CD8-positive, alpha-beta memory T cell (primary cell): ENCODE measurements at regions not wholly inside any gene's neighbourhood (a gene's known extent, or its start where the extent isn't known, plus 50 kb on each side); places are given as distances from the start of the nearest gene placed in this dataset.

Source experiments
- CTCF ChIA-PET: fragments of 350-600 bp; sonication (Branson Sonifier 250); formaldehyde crosslinking; loops from one replicate; lab custom pipeline; 2021; ENCODE audit warnings: antibody characterized with exemption; lab: Charles Lee
- POLR2A ChIA-PET: fragments of 350-600 bp; sonication (Branson Sonifier 250); formaldehyde crosslinking; loops from one replicate; lab custom pipeline; 2021; ENCODE audit warnings: antibody characterized with exemption; lab: Charles Lee
- DNase-seq, 5 donors: peaks; one replicate each; pipeline versions ENCODE4 v3.0.0 to v3.0.0-alpha.2; 2020 to 2022; ENCODE audit warnings: mixed read lengths in 1 of 5
- H3K27ac ChIP-seq: one replicate; pipeline ENCODE4 v1.7.0; 2013; ENCODE audit warnings: low read depth, mild to moderate bottlenecking, low read length, moderate library complexity
- H3K27me3 ChIP-seq: 2 replicates; pipeline ENCODE4 v1.7.0; 2013; ENCODE audit warnings: low read length, mild to moderate bottlenecking; ENCODE audit not compliant: insufficient read depth, poor library complexity, severe bottlenecking
- H3K36me3 ChIP-seq: 2 replicates; pipeline ENCODE4 v1.7.0; 2013; ENCODE audit warnings: mild to moderate bottlenecking, low read length, moderate library complexity; ENCODE audit not compliant: insufficient read depth
- H3K4me1 ChIP-seq: 2 replicates; pipeline ENCODE4 v1.7.0; 2013; ENCODE audit warnings: mild to moderate bottlenecking, low read length, moderate library complexity; ENCODE audit not compliant: insufficient read depth
- H3K4me3 ChIP-seq: 2 replicates; pipeline ENCODE4 v1.7.0; 2013; ENCODE audit warnings: mild to moderate bottlenecking, low read length
- H3K9me3 ChIP-seq: 2 replicates; pipeline ENCODE4 v1.7.0; 2013; ENCODE audit warnings: mild to moderate bottlenecking, low read length
- H3K27ac Mint-ChIP-seq, 8 donors: one replicate each; pipeline ENCODE4 v1.8.0; 2020 to 2021; ENCODE audit warnings: mixed read lengths in 8 of 8, mild to moderate bottlenecking in 6 of 8, inconsistent platforms in 3 of 8, moderate library complexity in 3 of 8
- H3K27me3 Mint-ChIP-seq, 2 donors: one replicate each; pipeline ENCODE4 v1.8.0; 2020 to 2021; ENCODE audit warnings: mixed read lengths in 2 of 2, mild to moderate bottlenecking in 1 of 2, moderate library complexity in 1 of 2
- H3K36me3 Mint-ChIP-seq, 3 donors: one replicate each; pipeline ENCODE4 v1.8.0; 2020 to 2021; ENCODE audit warnings: mixed read lengths in 3 of 3, inconsistent platforms in 1 of 3, mild to moderate bottlenecking in 1 of 3
- H3K4me1 Mint-ChIP-seq, 3 donors: one replicate each; pipeline ENCODE4 v1.8.0; 2020 to 2021; ENCODE audit warnings: mixed read lengths in 3 of 3, inconsistent platforms in 1 of 3, mild to moderate bottlenecking in 1 of 3
- H3K4me3 Mint-ChIP-seq, 7 donors: one replicate each; pipeline ENCODE4 v1.8.0; 2020 to 2021; ENCODE audit warnings: mixed read lengths in 7 of 7, mild to moderate bottlenecking in 6 of 7, moderate library complexity in 4 of 7, inconsistent platforms in 2 of 7
- H3K9me3 Mint-ChIP-seq, 5 donors: one replicate each; pipeline ENCODE4 v1.8.0; 2020 to 2022; ENCODE audit warnings: mixed read lengths in 5 of 5, mild to moderate bottlenecking in 3 of 5, moderate library complexity in 2 of 5, inconsistent platforms in 1 of 5

- no peak overlapping the region for H3K4me3 ChIP-seq
- DNase-seq: no peak
- no peak overlapping the region for H3K27ac ChIP-seq
- no peaks in the 10 kb centered on the region for H3K36me3 ChIP-seq
- Mint-ChIP-seq H3K27ac (no peak overlapping the region), H3K4me1 (no peaks in the 10 kb centered on the region), H3K9me3 (peaks cover 0 to 3% (median 0%) of the 10 kb centered on the region in 5 donors), H3K36me3 (no peaks in the 10 kb centered on the region), H3K27me3 (no peaks in the 10 kb centered on the region), H3K4me3 (no peak overlapping the region)
- POLR2A ChIA-PET: no interaction called here
- no peaks in the 10 kb centered on the region for H3K27me3 ChIP-seq
- H3K4me1 ChIP-seq: no peaks in the 10 kb centered on the region
- CTCF ChIA-PET: interaction anchor here (1.4 kb wide), 1 partner anchor 16 kb away, joined by 3 read pairs; no protein-coding TSS in a partner anchor
- no peaks in the 10 kb centered on the region for H3K9me3 ChIP-seq
Observed at GRCh38 chr13:106738186-106738678, 170.3 kb upstream of the ARGLU1 start.

GRCh38 chr13:106736941-106737340 lies 169.0 kb upstream of the ARGLU1 start:
- DNase-seq: no peak
- Mint-ChIP-seq H3K27ac (no peak overlapping the region), H3K4me3 (no peak overlapping the region), H3K27me3 (no peaks in the 10 kb centered on the region), H3K9me3 (peaks cover 0 to 5% (median 0%) of the 10 kb centered on the region in 5 donors), H3K36me3 (no peaks in the 10 kb centered on the region), H3K4me1 (no peaks in the 10 kb centered on the region)
- Histone ChIP-seq H3K4me1 (no peaks in the 10 kb centered on the region), H3K36me3 (no peaks in the 10 kb centered on the region), H3K9me3 (no peaks in the 10 kb centered on the region), H3K27me3 (no peaks in the 10 kb centered on the region), H3K4me3 (no peak overlapping the region), H3K27ac (no peak overlapping the region)
- ChIA-PET POLR2A (no interaction called here), CTCF (no interaction called here)

- Histone ChIP-seq H3K4me3 (no peak overlapping the region), H3K27ac (no peak overlapping the region), H3K36me3 (no peaks in the 10 kb centered on the region), H3K27me3 (no peaks in the 10 kb centered on the region), H3K4me1 (no peaks in the 10 kb centered on the region), H3K9me3 (no peaks in the 10 kb centered on the region)
- no peak for DNase-seq
- H3K4me1 Mint-ChIP-seq: no peaks in the 10 kb centered on the region
- no peak overlapping the region for H3K4me3 Mint-ChIP-seq
- H3K36me3 Mint-ChIP-seq: no peaks in the 10 kb centered on the region
- H3K27ac Mint-ChIP-seq: no peak overlapping the region
- CTCF ChIA-PET: no interaction called here
- POLR2A ChIA-PET: no interaction called here
- H3K27me3 Mint-ChIP-seq: peaks cover 0 to 2% of the 10 kb centered on the region in 2 donors
- peaks cover 0 to 3% (median 0%) of the 10 kb centered on the region in 5 donors for H3K9me3 Mint-ChIP-seq
Observed at GRCh38 chr13:106734198-106734597, 166.3 kb upstream of the ARGLU1 start.

DNA sequence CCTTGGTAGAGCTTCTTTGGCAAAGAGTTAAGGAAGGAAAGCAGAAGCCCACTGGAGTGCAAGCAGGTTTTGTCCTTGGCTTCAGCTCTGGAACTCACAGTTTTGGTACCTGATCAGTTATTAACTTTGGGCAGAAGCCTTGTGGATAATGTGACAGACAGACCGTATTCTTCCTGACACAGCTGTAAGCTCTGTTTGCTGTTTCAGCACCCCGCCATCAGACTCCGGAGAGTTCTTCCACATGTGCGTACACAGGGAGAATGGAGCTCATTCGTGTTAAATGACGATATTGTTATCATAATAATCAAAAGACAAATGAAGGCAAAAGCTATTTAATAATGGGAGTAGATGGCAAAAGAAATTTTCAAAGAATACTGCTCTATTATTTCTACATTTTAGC lies 155.1 kb upstream of the ARGLU1 start:
- Histone ChIP-seq H3K27me3 (no peaks in the 10 kb centered on the region), H3K4me3 (no peak overlapping the region), H3K27ac (no peak overlapping the region), H3K4me1 (no peaks in the 10 kb centered on the region), H3K36me3 (no peaks in the 10 kb centered on the region), H3K9me3 (no peaks in the 10 kb centered on the region)
- Mint-ChIP-seq H3K27me3 (peaks cover 0 to 7% of the 10 kb centered on the region in 2 donors), H3K36me3 (no peaks in the 10 kb centered on the region), H3K4me3 (no peak overlapping the region), H3K9me3 (peaks cover 2 to 20% (median 5%) of the 10 kb centered on the region in 5 donors), H3K4me1 (no peaks in the 10 kb centered on the region), H3K27ac (no peak overlapping the region)
- POLR2A ChIA-PET: no interaction called here
- DNase-seq: no peak
- CTCF ChIA-PET: interaction anchor here (1.0 kb wide), 1 partner anchor 15 kb away, joined by 3 read pairs; no protein-coding TSS in a partner anchor

GRCh38 chr13:106722620-106723019 lies 154.7 kb upstream of the ARGLU1 start:
- no peak overlapping the region for H3K27ac ChIP-seq
- no peaks in the 10 kb centered on the region for H3K9me3 ChIP-seq
- H3K4me3 Mint-ChIP-seq: no peak overlapping the region
- H3K27me3 Mint-ChIP-seq: peaks cover 0 to 7% of the 10 kb centered on the region in 2 donors
- no peaks in the 10 kb centered on the region for H3K36me3 ChIP-seq
- no peaks in the 10 kb centered on the region for H3K4me1 Mint-ChIP-seq
- DNase-seq: no peak
- ChIA-PET POLR2A (no interaction called here), CTCF (interaction anchor here (1.0 kb wide), 1 partner anchor 15 kb away, joined by 3 read pairs; no protein-coding TSS in a partner anchor)
- no peak overlapping the region for H3K4me3 ChIP-seq
- no peaks in the 10 kb centered on the region for H3K4me1 ChIP-seq
- peaks cover 5 to 24% (median 7%) of the 10 kb centered on the region in 5 donors for H3K9me3 Mint-ChIP-seq
- H3K27me3 ChIP-seq: no peaks in the 10 kb centered on the region
- H3K27ac Mint-ChIP-seq: no peak overlapping the region
- H3K36me3 Mint-ChIP-seq: no peaks in the 10 kb centered on the region

DNA sequence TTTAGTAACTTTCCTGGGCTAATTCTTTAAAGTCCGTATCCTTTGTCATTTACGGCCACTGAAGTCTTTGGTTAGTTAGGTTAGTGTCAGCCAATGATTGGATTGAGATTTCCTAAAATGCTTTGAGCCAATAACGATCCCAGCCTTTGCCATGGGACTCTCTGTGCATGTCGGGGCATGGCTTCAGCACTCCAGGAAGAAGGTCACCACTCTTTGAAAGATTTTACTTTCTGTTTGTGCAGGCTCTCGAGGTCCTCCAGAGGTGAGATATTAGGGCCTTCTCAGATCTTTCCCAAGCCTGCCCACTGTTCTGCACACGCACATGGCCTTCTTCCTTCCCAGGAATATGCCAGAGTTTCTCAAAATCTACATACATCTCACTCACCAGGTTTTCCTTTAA lies 153.7 kb upstream of the ARGLU1 start:
- Histone ChIP-seq H3K4me1 (no peaks in the 10 kb centered on the region), H3K36me3 (no peaks in the 10 kb centered on the region), H3K27me3 (no peaks in the 10 kb centered on the region), H3K4me3 (no peak overlapping the region), H3K27ac (no peak overlapping the region), H3K9me3 (no peaks in the 10 kb centered on the region)
- Mint-ChIP-seq H3K27ac (no peak overlapping the region), H3K4me3 (no peak overlapping the region), H3K9me3 (peaks cover 5 to 29% (median 9%) of the 10 kb centered on the region in 5 donors), H3K4me1 (no peaks in the 10 kb centered on the region), H3K27me3 (peaks cover 0 to 7% of the 10 kb centered on the region in 2 donors), H3K36me3 (no peaks in the 10 kb centered on the region)
- CTCF ChIA-PET: no interaction called here
- no peak for DNase-seq
- POLR2A ChIA-PET: no interaction called here

DNA sequence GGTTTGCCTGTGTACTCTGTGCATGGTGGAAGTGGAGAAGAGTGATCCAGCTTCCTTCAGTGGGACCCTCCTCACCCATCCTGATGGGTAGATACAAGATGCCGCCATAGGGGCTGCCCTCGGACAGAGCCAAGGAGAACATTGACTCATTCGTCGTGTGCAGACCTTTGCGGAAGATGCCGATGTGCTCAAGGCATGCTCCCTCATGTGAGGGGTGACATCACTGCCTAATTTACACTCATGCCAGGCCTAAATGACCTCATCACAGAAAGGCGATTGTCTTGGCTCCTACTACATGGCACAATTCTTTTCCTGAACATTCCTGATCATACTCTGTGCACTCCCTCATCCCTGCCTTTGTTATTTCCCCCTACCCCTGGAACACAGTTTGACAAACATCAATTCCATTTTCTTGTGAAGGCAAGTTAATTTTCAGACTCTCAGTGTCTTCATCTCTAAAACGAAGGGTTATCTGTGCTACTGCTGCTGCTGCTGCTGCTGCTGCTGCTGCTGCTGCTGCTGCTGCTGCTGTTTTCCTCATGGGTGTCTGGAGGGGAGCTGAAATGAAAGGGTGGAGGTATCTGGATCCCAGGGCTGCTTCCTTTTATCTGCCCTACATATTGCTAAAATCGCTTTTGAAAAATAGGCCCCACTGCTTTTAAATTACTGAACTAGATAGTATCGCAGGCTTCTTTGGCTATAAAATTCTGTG lies 146.5 kb upstream of the ARGLU1 start:
- no peak overlapping the region for H3K27ac ChIP-seq
- Mint-ChIP-seq H3K27ac (no peak overlapping the region), H3K36me3 (no peaks in the 10 kb centered on the region), H3K4me1 (no peaks in the 10 kb centered on the region), H3K9me3 (peaks cover 7 to 25% (median 11%) of the 10 kb centered on the region in 5 donors), H3K4me3 (no peak overlapping the region), H3K27me3 (no peaks in the 10 kb centered on the region)
- no peaks in the 10 kb centered on the region for H3K36me3 ChIP-seq
- POLR2A ChIA-PET: no interaction called here
- H3K9me3 ChIP-seq: no peaks in the 10 kb centered on the region
- DNase-seq: no peak
- H3K27me3 ChIP-seq: no peaks in the 10 kb centered on the region
- no peaks in the 10 kb centered on the region for H3K4me1 ChIP-seq
- H3K4me3 ChIP-seq: no peak overlapping the region
- CTCF ChIA-PET: no interaction called here

GRCh38 chr13:106712381-106712780 lies 144.4 kb upstream of the ARGLU1 start:
- Histone ChIP-seq H3K36me3 (no peaks in the 10 kb centered on the region), H3K4me3 (no peak overlapping the region), H3K27me3 (no peaks in the 10 kb centered on the region), H3K4me1 (no peaks in the 10 kb centered on the region), H3K27ac (no peak overlapping the region), H3K9me3 (no peaks in the 10 kb centered on the region)
- ChIA-PET CTCF (no interaction called here), POLR2A (no interaction called here)
- peaks cover 2 to 6% (median 5%) of the 10 kb centered on the region in 5 donors for H3K9me3 Mint-ChIP-seq
- H3K4me1 Mint-ChIP-seq: no peaks in the 10 kb centered on the region
- no peaks in the 10 kb centered on the region for H3K27me3 Mint-ChIP-seq
- DNase-seq: no peak
- H3K36me3 Mint-ChIP-seq: no peaks in the 10 kb centered on the region
- H3K4me3 Mint-ChIP-seq: no peak overlapping the region
- no peak overlapping the region for H3K27ac Mint-ChIP-seq
